Coronary artery (tissue), 2 donors: ENCODE measurements at regions not wholly inside any gene's neighbourhood (a gene's known extent, or its start where the extent isn't known, plus 50 kb on each side); places are given as distances from the start of the nearest gene placed in this dataset.
"Not testable (repeated sequence)": the region's sequence is repeated elsewhere in the genome, so short reads cannot be mapped to it uniquely, and the experiment has no call there.

Source experiments
- DNase-seq: peaks from one replicate; pipeline ENCODE4 v3.0.0-alpha.2; 2017; ENCODE audit warnings: low spot score
- H3K27ac ChIP-seq, 2 donors: fragments of 200-600 bp; sonication (generic); one replicate each; pipeline ENCODE4 v1.5.1; 2016 to 2019
- H3K4me3 ChIP-seq: fragments of 200-600 bp; sonication (generic); 2 replicates; pipeline ENCODE4 v1.5.1; 2016; ENCODE audit warnings: mild to moderate bottlenecking, moderate library complexity
- CTCF ChIP-seq: fragments of 200-600 bp; sonication (generic); IDR thresholded peaks from one replicate; pipeline ENCODE4 v1.5.1; 2019; ENCODE audit warnings: antibody characterized with exemption

GRCh38 chr1:65640046-65640445 is 152.6 kb upstream of the PDE4B start:
- no peak for TF ChIP-seq CTCF
- no peak overlapping the region for H3K4me3 ChIP-seq
- H3K27ac ChIP-seq = no peak overlapping the region
- no peak for DNase-seq

GRCh38 chr1:65649185-65649584 is 143.5 kb upstream of the PDE4B start:
- not testable (repeated sequence) for H3K27ac ChIP-seq, DNase-seq, H3K4me3 ChIP-seq

- no peak for DNase-seq
- Histone ChIP-seq H3K27ac (no peak overlapping the region), H3K4me3 (no peak overlapping the region)
- no peak for TF ChIP-seq CTCF
These were observed 142.0 kb upstream of the PDE4B start for GRCh38 chr1:65650682-65651081.

GRCh38 chr1:65654526-65654925 is 138.2 kb upstream of the PDE4B start:
- not testable (repeated sequence) for H3K4me3 ChIP-seq, DNase-seq

GRCh38 chr1:65657609-65658008 is 135.1 kb upstream of the PDE4B start:
- DNase-seq, H3K27ac ChIP-seq: not testable (repeated sequence)

More at GRCh38 chr1:65654526-65654925, 138.2 kb upstream of the PDE4B start:
- not testable (repeated sequence) for H3K27ac ChIP-seq

GRCh38 chr1:65658122-65658521 is 134.6 kb upstream of the PDE4B start:
- DNase-seq = no peak
- no peak for TF ChIP-seq CTCF
- Histone ChIP-seq H3K4me3 (no peak overlapping the region), H3K27ac (no peak overlapping the region)

More at GRCh38 chr1:65657609-65658008, 135.1 kb upstream of the PDE4B start:
- not testable (repeated sequence) for H3K4me3 ChIP-seq

GRCh38 chr1:65668368-65668767 is 124.3 kb upstream of the PDE4B start:
- Histone ChIP-seq H3K4me3 (no peak overlapping the region), H3K27ac (no peak overlapping the region)
- no peak for DNase-seq
- no peak for TF ChIP-seq CTCF

GRCh38 chr1:65670518-65670917 is 122.2 kb upstream of the PDE4B start:
- no peak for DNase-seq
- no peak overlapping the region for H3K4me3 ChIP-seq
- no peak for TF ChIP-seq CTCF
- no peak overlapping the region for H3K27ac ChIP-seq

- Histone ChIP-seq H3K27ac (no peak overlapping the region), H3K4me3 (no peak overlapping the region)
- no peak for DNase-seq
- no peak for TF ChIP-seq CTCF
These were observed 118.2 kb upstream of the PDE4B start for GRCh38 chr1:65674522-65674921.
